ACC112 (cell line): ENCODE measurements at regions not wholly inside any gene's neighbourhood (a gene's known extent, or its start where the extent isn't known, plus 50 kb on each side); places are given as distances from the start of the nearest gene placed in this dataset.
"Not testable (repeated sequence)": the region's sequence is repeated elsewhere in the genome, so short reads cannot be mapped to it uniquely, and the experiment has no call there.

Experiments used
- H2AFZ ChIP-seq: fragments of 200-600 bp; sonication (generic); one replicate; pipeline ENCODE4 v1.6.0; 2017; ENCODE audit warnings: antibody characterized with exemption, low read length; ENCODE audit not compliant: unreplicated experiment
- H3K27ac ChIP-seq: fragments of 200-600 bp; sonication (generic); 2 replicates; pipeline ENCODE4 v1.5.1; 2014; ENCODE audit warnings: low read depth, mild to moderate bottlenecking, antibody characterized with exemption, low read length, moderate library complexity
- H3K27me3 ChIP-seq: fragments of 200-600 bp; sonication (generic); 2 replicates; pipeline ENCODE4 v1.6.1; 2014; ENCODE audit warnings: mild to moderate bottlenecking, antibody characterized with exemption, low read length, moderate library complexity, mixed read lengths; ENCODE audit not compliant: insufficient read depth
- H3K36me3 ChIP-seq: fragments of 200-600 bp; sonication (generic); 2 replicates; pipeline ENCODE4 v1.6.1; 2016; ENCODE audit warnings: mild to moderate bottlenecking, antibody characterized with exemption, low read length, moderate library complexity, mixed read lengths; ENCODE audit not compliant: insufficient read depth
- H3K4me1 ChIP-seq: fragments of 200-600 bp; sonication (generic); one replicate; pipeline ENCODE4 v1.6.1; 2016; ENCODE audit warnings: low read length, mixed read lengths; ENCODE audit not compliant: insufficient read depth, unreplicated experiment, control insufficient read depth
- H3K4me3 ChIP-seq: fragments of 200-600 bp; sonication (generic); 2 replicates; pipeline ENCODE4 v1.5.1; 2014; ENCODE audit warnings: mild to moderate bottlenecking, low read depth, low read length
- H3K79me2 ChIP-seq: fragments of 200-600 bp; sonication (generic); one replicate; pipeline ENCODE4 v1.6.0; 2016; ENCODE audit warnings: low read length; ENCODE audit not compliant: control insufficient read depth, unreplicated experiment, insufficient read depth

DNA sequence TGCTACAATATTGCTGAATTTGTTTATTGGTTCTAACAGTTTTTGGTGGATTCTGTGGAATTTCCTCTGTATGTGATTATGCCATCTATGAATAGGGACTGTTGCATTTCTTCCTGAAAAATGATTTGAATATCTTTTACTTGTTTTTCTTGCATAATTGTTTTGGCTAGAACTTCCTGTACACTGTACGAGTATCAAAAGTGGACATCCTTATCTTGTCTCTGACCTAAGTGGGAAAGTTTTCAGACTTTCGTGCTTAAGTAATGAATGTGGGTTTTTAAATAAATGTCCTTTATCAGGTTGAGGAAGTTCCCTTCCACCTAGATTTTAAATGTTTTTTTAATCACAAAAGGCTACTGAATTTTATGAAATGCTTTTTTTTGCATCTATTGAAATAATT, 203.8 kb upstream of the ATP10A start:
- Histone ChIP-seq H3K4me1 (no peaks in the 10 kb centered on the region), H3K4me3 (no peak overlapping the region), H2AFZ (no peak overlapping the region), H3K27me3 (peaks cover 10% of the 10 kb centered on the region; the same call in 1 of the 2 replicates), H3K79me2 (no peaks in the 10 kb centered on the region), H3K27ac (no peak overlapping the region), H3K36me3 (no peaks in the 10 kb centered on the region)

DNA sequence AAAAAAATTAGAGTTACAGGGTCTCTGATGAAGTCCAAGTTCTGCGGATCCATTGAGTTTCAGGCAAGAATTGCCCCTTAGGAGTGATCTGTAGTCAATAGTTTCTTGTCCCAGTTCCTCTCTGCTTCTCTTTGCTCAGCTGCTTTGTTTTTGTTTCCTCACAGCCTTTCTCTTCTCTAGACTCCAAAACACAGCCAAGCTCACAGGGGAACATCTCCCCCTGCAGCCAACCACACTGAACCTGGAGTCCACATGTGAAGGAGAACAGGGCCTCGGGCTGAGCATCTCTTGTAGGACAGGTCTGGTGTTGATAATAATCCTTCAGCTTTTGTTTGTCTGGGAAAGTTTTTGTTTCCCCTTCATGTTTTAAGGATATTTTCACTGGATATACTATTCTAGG, 202.6 kb upstream of the ATP10A start:
- H3K79me2 ChIP-seq, result no peaks in the 10 kb centered on the region
- no peak overlapping the region for H3K4me3 ChIP-seq
- H2AFZ ChIP-seq, result no peak overlapping the region
- H3K27ac ChIP-seq, result no peak overlapping the region
- no peaks in the 10 kb centered on the region for H3K4me1 ChIP-seq
- peaks cover 10% of the 10 kb centered on the region; the same call in 1 of the 2 replicates for H3K27me3 ChIP-seq
- no peaks in the 10 kb centered on the region for H3K36me3 ChIP-seq

DNA sequence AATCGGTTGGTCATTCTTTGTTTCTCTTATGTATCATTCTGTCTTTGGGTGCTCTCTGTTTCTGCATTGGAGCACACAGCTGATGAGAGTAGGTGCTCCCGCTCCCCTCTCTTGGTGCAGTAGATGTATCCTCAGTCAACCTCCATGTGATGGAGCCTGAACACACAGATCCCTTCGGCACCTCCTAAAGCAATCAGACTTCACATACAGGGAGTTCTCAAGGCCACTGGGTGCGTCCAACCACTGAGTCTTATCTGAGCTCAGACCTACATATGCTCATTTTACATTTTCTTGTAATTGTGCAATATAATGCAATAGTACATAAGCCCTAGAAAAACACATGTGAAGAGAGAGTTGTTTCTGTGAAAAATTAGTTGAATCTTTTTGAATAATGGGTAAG, 198.1 kb upstream of the ATP10A start:
- Histone ChIP-seq H3K4me1 (no peaks in the 10 kb centered on the region), H2AFZ (no peak overlapping the region), H3K27ac (no peak overlapping the region), H3K4me3 (no peak overlapping the region), H3K79me2 (no peaks in the 10 kb centered on the region), H3K27me3 (no peaks in the 10 kb centered on the region), H3K36me3 (no peaks in the 10 kb centered on the region)

DNA sequence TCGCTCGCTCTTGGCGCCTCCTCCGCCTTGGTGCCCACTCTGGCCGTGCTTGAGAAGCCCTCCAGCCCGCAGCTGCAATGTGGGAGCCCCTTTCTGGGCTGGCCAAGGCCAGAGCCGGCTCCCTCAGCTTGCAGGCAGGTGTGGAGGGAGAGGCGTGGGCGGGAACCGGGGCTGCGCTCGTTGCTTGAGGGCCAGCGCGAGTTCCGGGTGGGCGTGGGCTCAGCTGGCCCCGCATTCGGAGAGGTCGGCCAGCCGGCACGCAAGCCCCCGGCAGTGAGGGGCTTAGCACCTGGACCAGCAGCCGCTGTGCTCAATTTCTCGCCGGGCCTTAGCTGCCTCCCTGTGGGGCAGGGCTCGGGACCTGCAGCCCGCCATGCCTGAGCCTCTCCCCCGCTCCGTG, 193.6 kb upstream of the ATP10A start:
- H3K4me3 ChIP-seq, result not testable (repeated sequence)

DNA sequence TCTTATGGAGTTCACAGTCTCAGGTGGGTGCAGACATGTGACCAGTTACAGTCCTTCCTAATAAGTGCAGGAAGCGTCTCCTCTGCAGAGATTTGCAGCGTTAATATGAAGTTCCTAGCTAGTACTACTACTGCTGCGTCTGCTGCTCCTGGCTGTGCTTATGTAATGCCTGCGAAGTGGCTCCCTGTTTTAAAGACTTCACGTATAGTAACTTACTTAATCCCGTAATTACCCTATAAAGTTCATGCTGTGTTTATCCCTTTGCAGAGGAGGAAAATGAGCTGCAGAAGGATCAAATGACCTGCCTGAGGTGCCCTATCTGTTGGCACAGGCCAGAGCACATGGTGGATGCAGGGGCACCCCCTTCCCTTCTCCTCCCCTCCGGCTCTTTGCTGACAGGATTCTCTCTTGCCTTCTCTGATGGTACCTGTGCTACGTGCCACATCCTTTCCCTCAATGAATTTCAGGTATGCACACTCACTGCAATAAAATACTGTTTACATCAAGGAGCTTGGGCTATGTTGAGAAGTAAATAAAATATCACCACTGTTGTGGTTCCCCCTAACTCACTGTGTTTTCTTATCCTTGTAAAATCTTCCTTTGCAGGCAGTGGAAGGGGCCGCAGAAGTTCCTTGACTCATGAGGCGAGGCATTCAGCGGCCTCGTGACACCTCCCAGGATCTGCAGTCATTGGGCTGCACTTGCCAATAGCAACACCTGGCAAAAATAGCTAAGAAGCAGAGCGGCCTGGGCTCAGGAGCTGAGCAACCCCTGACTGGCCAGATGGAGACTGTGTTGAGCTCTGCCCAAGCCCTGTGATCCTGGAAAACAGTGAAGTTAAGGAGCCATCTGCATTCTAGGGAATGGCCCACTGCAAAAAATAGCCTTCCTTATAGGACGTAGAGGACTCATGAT, 188.9 kb upstream of the ATP10A start:
- no peak overlapping the region for H3K4me3 ChIP-seq
- H3K27me3 ChIP-seq, result no peaks in the 10 kb centered on the region
- H2AFZ ChIP-seq, result no peak overlapping the region
- H3K79me2 ChIP-seq, result no peaks in the 10 kb centered on the region
- H3K4me1 ChIP-seq, result no peaks in the 10 kb centered on the region
- no peak overlapping the region for H3K27ac ChIP-seq
- H3K36me3 ChIP-seq, result no peaks in the 10 kb centered on the region

More for the DNA sequence above, 193.6 kb upstream of the ATP10A start:
- not testable (repeated sequence) for H3K79me2 ChIP-seq, H3K27ac ChIP-seq, H2AFZ ChIP-seq, H3K4me1 ChIP-seq, H3K36me3 ChIP-seq, H3K27me3 ChIP-seq

DNA sequence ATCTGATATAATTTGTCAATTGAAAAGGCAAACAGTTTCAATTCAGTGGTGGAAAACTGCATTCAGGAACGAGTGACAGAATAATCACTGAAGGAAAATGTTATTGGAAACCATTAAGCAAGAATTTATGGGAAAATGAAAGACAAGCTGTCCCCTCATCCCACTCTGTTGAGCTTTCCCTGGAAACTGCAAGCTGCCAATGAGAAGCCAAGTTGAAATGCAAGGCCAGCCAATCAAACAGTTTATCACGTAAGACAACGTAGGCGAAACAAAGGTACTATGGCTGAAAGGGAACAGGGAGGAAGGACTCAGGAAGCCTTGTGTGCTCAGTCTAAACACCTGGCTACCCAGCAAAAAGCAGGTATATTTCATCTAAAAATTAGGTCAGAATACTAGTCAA, 187.9 kb upstream of the ATP10A start:
- Histone ChIP-seq H3K36me3 (no peaks in the 10 kb centered on the region), H3K79me2 (no peaks in the 10 kb centered on the region), H3K27ac (no peak overlapping the region), H3K4me3 (no peak overlapping the region), H3K27me3 (no peaks in the 10 kb centered on the region), H3K4me1 (no peaks in the 10 kb centered on the region), H2AFZ (no peak overlapping the region)

DNA sequence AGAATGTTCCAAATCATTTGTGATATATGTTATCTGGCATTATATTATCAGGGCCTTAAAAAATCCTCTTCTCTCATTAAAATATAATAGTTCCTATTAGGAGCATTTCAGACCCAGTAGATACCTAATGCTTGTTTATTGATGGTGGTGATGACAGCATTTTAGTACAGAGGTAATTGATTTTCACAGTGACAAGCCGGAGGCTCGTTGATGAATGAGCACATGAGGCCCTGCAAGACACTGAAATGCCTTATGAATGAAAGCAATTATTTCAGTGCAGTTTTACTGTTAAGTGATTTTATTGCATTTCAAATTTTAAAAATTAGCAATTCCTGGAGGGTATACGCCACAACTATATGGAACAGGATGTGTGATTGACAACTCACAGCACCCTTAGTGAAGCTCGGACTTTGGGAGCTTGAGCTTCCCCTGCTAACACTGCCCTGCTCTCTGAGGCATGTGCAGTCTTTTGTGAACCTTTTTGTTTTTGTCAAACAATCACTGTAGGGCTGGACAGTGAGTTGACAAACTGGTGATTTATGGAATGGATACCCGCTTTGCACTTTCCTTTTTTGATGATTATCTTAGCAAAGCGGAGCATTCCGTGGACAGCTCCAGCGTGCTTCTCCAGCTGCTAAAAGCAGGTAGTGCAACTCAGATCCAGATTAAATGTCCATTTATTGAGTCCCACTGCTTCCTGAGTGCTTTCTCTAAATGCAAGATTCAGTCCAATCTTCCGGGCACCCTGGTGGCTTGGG, 187.0 kb upstream of the ATP10A start:
- Histone ChIP-seq H3K36me3 (no peaks in the 10 kb centered on the region), H3K4me1 (no peaks in the 10 kb centered on the region), H3K79me2 (no peaks in the 10 kb centered on the region), H3K27me3 (no peaks in the 10 kb centered on the region), H2AFZ (no peak overlapping the region), H3K4me3 (no peak overlapping the region), H3K27ac (no peak overlapping the region)

DNA sequence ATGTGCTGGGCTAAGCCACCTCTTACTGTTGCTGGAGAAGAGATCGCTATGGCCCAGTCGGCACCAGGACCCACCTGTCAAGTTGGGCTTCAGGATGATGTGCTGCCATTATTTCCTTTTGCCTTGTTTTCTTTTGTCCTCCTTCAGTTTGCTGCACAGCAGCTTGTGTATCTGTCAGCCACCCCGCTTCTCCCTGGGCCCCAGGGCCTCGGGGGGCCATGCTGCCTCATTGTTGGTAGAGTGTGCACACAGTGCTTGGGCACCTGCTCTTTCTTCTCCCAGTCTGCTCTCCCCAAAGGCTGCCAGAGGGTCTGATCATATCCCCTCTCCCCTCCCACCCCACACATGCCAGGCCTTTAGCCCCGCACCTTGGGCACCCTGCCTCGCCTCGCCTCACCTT, 185.5 kb upstream of the ATP10A start:
- Histone ChIP-seq H3K27me3 (no peaks in the 10 kb centered on the region), H3K4me1 (no peaks in the 10 kb centered on the region), H3K36me3 (no peaks in the 10 kb centered on the region), H2AFZ (no peak overlapping the region), H3K27ac (no peak overlapping the region), H3K4me3 (no peak overlapping the region), H3K79me2 (no peaks in the 10 kb centered on the region)

DNA sequence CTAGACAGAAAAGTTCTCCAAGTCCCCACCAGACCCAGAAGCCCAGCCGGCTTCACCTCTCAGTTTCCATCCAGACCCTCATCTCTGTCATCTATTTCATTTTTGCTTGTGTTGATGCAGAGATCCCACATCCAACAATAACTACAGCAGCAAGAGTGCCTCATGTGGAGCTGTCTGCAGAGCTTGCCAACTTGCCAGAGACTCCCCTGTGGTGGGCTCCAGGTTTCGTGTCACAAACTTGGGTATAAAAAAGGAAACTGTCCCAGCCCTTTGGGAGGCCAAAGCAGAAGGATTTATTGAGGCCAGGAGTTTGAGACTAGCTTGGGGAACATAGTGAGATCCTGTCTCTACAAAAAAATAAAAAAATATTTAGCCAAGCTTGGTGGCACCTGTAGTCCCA, 182.4 kb upstream of the ATP10A start:
- H3K36me3 ChIP-seq, result no peaks in the 10 kb centered on the region
- no peak overlapping the region for H2AFZ ChIP-seq
- no peaks in the 10 kb centered on the region for H3K4me1 ChIP-seq
- no peaks in the 10 kb centered on the region for H3K79me2 ChIP-seq
- peaks cover 5% of the 10 kb centered on the region; the same call in 1 of the 2 replicates for H3K27me3 ChIP-seq
- H3K4me3 ChIP-seq, result no peak overlapping the region
- no peak overlapping the region for H3K27ac ChIP-seq

DNA sequence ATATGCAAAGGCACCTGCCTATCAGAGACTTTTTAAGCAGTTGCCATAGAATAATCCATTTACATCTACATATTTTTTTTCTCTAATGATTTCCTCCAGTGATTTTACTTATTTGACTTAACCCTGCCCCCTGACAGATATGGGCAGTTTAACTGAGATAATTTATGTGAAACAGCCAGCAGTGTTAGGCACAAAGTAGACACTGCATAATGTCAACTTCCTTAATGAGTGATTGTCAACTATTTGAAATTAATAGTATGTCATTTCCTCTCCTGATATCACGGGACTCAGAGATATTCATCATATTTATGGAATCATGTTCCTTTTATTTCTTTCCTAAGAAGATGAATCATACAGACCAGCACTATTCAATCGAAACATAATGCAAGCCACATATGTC, 179.9 kb upstream of the ATP10A start:
- H2AFZ ChIP-seq, result no peak overlapping the region
- H3K27ac ChIP-seq, result no peak overlapping the region
- peaks cover 5% of the 10 kb centered on the region; the same call in 1 of the 2 replicates for H3K27me3 ChIP-seq
- H3K36me3 ChIP-seq, result no peaks in the 10 kb centered on the region
- H3K4me1 ChIP-seq, result no peaks in the 10 kb centered on the region
- H3K4me3 ChIP-seq, result no peak overlapping the region
- H3K79me2 ChIP-seq, result no peaks in the 10 kb centered on the region

DNA sequence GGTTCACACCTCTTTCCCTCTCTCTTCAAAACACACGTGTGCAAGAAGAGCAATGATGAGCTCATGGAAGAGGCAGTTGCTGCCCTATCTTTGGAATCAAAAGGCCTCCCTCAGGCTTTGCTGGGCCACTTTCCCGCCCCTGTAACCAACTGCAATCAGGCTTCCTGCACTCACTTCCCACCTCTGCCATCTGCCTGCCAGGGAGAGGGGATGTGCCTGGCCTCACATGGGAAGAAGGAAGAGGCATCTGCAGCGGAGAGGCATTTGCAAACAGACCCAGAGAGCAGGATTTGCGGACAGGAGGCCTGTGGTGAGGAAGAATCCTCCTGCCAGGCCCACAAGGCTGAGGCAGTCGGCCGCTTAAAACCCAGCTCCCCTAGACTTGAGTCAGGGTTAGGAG, 175.6 kb upstream of the ATP10A start:
- H3K4me3 ChIP-seq, result no peak overlapping the region
- H3K79me2 ChIP-seq, result no peaks in the 10 kb centered on the region
- no peaks in the 10 kb centered on the region for H3K4me1 ChIP-seq
- no peaks in the 10 kb centered on the region for H3K36me3 ChIP-seq
- H3K27me3 ChIP-seq, result peaks cover 12% of the 10 kb centered on the region
- no peak overlapping the region for H3K27ac ChIP-seq
- no peak overlapping the region for H2AFZ ChIP-seq
